MG63 (cell line): ENCODE measurements at regions not wholly inside any gene's neighbourhood (a gene's known extent, or its start where the extent isn't known, plus 50 kb on each side); places are given as distances from the start of the nearest gene placed in this dataset.
"Not testable (repeated sequence)": the region's sequence is repeated elsewhere in the genome, so short reads cannot be mapped to it uniquely, and the experiment has no call there.

ENCODE experiments used
- DNase-seq: peaks from one replicate; pipeline ENCODE4 v3.0.0-alpha.2; 2020
- H3K27me3 ChIP-seq: fragments of 250-450 bp; sonication (Bioruptor Pico); 2 replicates; pipeline ENCODE4 v1.5.1; 2020; ENCODE audit warnings: mild to moderate bottlenecking, moderate library complexity
- H3K36me3 ChIP-seq: fragments of 250-450 bp; sonication (Bioruptor Pico); 2 replicates; pipeline ENCODE4 v1.5.1; 2020; ENCODE audit warnings: mild to moderate bottlenecking, moderate library complexity
- H3K4me3 ChIP-seq: fragments of 250-450 bp; sonication (Bioruptor Pico); 2 replicates; pipeline ENCODE4 v1.5.1; 2020; ENCODE audit warnings: mild to moderate bottlenecking, moderate library complexity
- H3K9me3 ChIP-seq: fragments of 250-450 bp; sonication (Bioruptor Pico); 2 replicates; pipeline ENCODE4 v1.5.1; 2020; ENCODE audit warnings: mild to moderate bottlenecking, moderate library complexity

DNA sequence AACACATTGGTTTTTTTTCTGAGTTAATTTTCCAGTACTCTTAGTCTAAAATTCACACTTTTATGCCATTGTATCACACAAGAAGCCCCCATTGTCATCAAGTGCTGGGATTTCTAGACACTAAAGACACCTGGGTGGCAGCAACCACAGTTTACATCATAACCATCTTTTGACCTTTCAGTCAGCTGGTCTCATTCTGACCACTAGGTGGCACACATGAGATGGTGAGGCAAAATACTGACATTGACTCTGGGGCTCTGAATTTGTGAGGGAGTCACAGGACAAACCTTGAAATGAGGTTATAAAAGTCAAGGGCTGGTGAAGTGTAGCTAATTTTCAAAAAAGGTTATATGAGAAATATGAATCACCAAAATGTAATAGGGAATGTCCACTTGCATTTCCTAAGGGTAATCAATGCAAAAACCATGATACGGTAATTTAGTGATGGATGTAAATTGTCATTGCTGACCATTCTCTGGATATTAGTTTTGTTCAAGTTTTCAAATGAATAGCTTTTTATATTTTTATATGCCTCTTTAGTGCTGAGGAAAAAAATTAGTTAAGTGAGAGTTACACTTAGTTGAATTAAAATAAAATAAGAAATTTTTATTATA, 229.4 kb downstream of the DMAC1 start:
- no peaks in the 10 kb centered on the region for H3K9me3 ChIP-seq
- H3K36me3 ChIP-seq, result no peaks in the 10 kb centered on the region
- H3K27me3 ChIP-seq, result no peaks in the 10 kb centered on the region
- peak; percentile 4 for DNase-seq
- no peak overlapping the region for H3K4me3 ChIP-seq

DNA sequence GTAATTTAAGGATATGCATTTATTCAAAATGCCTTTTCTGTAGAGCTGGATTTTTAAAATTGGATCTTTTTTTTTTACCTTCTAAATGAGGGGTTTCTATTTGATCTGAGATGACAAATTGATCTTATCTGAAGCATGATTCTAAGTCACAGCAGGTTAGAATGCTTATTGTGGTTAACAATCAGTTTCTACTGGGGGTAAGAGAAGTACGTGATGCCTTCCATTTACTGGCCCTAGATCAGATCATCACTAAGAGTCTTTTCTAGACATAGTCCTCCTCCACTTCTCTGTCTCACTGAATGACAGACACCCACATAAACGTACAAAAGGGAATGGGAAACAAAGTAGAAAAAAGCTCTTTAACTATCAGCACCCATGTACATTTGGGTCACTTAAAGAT, 231.9 kb downstream of the DMAC1 start:
- Histone ChIP-seq H3K9me3 (no peaks in the 10 kb centered on the region), H3K27me3 (no peaks in the 10 kb centered on the region), H3K36me3 (no peaks in the 10 kb centered on the region), H3K4me3 (no peak overlapping the region)
- DNase-seq, result no peak

DNA sequence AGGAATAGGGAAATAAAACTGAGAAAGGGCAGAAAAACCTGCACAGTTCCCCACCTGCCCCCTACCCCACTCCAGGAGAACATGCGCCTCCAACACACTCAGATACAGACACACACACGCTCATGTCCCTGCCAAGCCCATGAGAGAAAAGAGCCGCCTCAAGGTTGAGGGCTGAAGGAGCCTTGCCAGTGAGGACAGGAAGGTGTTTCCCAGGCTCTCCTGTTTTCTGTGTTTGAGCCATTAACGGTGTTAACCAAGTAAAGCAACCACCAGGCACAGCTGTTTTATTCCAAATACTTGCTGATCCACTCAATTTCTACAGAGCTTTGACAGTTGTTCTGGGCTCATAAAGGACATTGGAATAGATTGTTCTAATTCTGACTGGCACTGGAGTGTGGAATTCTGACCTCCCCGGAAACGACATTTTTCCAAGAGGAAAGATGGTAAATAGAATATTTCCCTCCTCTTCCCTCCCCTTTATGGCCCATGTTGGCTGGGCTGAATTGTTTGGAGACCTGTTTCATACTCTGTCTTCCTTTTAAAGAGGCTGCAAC, 238.0 kb downstream of the DMAC1 start:
- no peaks in the 10 kb centered on the region for H3K9me3 ChIP-seq
- H3K4me3 ChIP-seq, result no peak overlapping the region
- no peaks in the 10 kb centered on the region for H3K27me3 ChIP-seq
- DNase-seq, result no peak
- no peaks in the 10 kb centered on the region for H3K36me3 ChIP-seq

DNA sequence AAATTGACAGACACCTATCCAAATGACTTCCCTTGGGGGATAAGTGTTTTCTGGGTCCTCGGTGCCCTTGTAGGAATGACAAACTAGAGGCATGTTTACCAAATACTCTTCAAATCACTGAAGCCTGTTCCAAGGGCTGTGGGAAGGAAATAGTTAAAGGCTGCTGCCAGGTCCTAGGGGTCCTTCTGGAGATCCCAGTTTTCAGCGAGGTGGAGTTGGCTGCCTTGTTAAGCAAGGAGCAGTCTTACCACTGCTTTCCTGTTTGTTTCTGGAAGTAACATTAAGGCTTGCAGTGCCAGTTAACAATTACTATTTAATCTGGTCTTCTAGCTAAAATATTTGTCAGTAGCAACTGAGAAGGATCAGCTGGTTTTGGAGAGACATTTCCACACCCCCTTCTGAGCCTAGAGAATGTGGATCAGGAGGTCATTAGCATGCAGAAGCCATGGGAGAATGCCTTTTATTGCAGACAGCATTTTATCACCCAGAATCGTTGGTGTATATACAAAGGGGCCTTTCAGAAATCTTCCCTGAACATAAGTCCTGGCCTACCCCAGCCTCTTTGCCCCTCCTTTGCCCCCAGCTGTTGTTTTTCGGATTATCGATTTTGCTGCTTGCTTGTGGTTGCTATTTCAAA, 238.8 kb downstream of the DMAC1 start:
- H3K27me3 ChIP-seq, result no peaks in the 10 kb centered on the region
- no peaks in the 10 kb centered on the region for H3K9me3 ChIP-seq
- H3K36me3 ChIP-seq, result no peaks in the 10 kb centered on the region
- no peak for DNase-seq
- no peak overlapping the region for H3K4me3 ChIP-seq

DNA sequence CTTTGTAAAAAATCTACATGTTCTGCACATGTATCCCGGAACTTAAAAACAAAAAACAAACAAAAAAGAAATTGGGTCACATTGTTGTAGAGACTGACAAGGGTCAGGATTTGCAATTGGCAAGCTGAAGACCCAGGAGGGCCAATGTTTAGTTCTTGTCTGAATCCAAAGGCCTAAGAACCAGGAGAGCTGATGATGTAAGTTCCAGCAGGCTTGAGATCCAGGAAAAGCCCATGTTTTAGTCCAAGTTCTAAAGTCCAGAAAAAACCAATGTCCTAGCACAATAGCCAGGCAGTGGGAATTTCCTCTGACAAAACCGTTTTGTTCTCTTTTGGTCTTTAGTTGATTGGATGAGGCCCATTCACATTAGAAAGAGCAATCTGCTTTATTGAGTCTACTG, 244.9 kb downstream of the DMAC1 start:
- no peak for DNase-seq
- Histone ChIP-seq H3K36me3 (no peaks in the 10 kb centered on the region), H3K4me3 (no peak overlapping the region), H3K27me3 (no peaks in the 10 kb centered on the region), H3K9me3 (no peaks in the 10 kb centered on the region)

DNA sequence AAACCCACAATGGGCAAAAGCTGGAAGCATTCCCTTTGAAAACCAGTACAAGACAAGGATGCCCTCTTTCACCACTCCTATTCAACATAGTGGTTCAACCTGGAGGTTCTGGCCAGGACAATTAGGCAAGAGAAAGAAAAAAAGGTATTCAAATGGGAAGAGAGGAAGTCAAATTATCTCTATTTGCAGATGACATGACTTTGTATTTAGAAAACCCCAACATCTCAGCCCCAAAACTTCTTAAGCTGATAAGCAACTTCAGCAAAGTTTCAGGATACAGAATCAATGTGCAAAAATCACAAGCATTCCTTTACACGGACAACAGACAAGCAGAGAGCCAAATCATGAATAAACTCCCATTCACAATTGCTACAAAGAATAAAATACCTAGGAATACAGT, 246.9 kb downstream of the DMAC1 start:
- H3K4me3 ChIP-seq, DNase-seq, H3K9me3 ChIP-seq, H3K27me3 ChIP-seq, H3K36me3 ChIP-seq: not testable (repeated sequence)

DNA sequence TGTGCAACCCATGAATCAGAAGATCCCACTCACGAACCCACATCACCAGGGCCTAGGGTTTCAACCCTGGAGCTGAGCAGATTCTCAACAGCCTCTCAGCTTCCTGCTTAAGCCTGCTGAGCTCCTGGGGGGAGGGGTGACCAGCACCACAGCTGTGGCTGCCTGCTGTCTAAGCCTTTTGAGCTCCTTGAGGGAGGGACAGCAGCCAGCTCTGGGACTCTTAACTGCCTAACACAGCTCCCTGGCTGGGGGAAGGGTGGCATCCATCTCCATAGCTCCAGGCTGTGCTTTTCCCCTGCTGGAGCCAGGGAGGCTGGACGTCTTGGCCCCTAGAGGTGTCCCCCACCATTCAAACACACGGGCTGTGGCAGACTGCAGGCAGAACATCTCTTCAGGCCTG, 250.3 kb downstream of the DMAC1 start:
- H3K9me3 ChIP-seq, result no peaks in the 10 kb centered on the region
- peak; percentile 0 for DNase-seq

DNA sequence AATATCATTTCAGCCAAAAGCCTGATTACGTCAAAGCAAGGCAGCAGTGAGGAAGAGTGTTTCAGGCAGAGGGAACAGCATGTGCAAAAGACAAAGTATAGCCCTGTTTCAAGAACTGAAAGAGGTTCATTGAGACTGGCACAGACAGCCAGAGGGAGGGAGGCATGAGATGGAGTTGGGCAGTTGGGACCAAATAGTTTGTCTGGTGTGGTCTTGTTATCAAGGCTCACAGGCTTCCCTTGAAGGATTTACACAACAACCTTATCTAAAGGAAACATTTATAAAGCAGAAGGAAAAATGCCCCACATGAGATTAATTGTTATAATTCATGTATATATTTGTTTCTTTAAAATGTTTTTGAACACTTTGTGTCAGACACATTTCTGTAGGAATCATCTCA, 253.3 kb downstream of the DMAC1 start:
- no peak for DNase-seq
- no peaks in the 10 kb centered on the region for H3K36me3 ChIP-seq
- H3K4me3 ChIP-seq, result no peak overlapping the region
- no peaks in the 10 kb centered on the region for H3K9me3 ChIP-seq
- H3K27me3 ChIP-seq, result no peaks in the 10 kb centered on the region

More for the DNA sequence above, 250.3 kb downstream of the DMAC1 start:
- no peaks in the 10 kb centered on the region for H3K27me3 ChIP-seq
- no peak overlapping the region for H3K4me3 ChIP-seq
- no peaks in the 10 kb centered on the region for H3K36me3 ChIP-seq

DNA sequence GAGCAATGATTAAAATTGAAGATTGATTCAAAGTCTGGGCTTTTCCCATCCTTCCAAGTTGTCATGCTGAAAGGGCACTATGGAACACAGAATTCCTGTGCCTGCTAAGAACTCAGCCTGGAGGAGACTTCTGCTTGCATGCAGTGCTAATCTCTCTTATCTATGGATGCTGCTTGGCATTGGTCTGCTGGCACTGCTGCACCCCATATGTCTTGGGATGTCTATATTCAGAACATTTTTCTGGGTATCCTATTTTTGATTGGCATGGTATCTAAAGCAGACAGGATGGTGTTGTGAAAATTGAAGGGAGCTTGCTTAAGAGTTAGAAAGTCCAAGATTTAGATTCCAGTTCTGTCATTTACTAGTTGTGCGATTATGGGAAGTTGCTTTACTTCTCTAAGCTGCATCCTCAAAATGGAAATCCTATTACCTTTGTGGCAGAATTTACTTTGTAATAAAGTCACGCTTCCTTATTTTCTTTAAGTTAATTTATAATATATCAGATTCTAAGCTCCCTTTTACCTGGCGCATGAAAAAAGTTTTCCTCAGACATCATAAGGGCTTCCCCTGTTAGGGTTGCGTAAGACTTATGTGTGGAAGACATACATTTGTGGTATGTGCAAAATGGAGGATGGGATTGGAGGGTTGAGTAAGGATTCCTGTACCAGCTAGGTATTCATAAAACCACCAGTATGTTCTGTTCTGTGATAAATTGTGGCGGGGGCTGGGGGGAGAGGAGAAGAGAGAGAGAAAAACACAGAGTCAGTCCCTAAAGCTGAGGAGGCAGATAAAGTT, 254.0 kb downstream of the DMAC1 start:
- Histone ChIP-seq H3K36me3 (no peaks in the 10 kb centered on the region), H3K27me3 (no peaks in the 10 kb centered on the region), H3K4me3 (no peak overlapping the region), H3K9me3 (no peaks in the 10 kb centered on the region)
- DNase-seq, result no peak

DNA sequence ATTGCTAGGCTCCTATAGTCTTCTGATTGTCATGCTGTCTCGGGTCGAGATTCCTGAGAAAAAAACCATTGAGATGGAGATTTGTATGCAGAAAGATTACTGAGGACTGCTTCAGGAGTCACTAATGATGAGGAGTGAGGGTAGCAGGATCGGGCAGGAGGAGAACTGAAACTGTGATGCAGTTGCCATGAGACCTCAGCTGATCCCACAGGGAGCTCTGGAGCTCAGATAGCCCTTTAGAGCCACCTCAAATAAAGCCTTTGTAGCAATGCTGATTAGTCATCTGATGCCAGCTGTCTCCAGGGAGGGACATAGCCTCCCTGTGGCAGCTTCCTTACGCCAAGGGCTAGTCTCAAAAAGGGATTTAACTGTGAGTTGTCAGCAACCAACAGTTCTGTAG, 256.9 kb downstream of the DMAC1 start:
- Histone ChIP-seq H3K9me3 (no peaks in the 10 kb centered on the region), H3K27me3 (no peaks in the 10 kb centered on the region), H3K36me3 (no peaks in the 10 kb centered on the region), H3K4me3 (no peak overlapping the region)
- no peak for DNase-seq

DNA sequence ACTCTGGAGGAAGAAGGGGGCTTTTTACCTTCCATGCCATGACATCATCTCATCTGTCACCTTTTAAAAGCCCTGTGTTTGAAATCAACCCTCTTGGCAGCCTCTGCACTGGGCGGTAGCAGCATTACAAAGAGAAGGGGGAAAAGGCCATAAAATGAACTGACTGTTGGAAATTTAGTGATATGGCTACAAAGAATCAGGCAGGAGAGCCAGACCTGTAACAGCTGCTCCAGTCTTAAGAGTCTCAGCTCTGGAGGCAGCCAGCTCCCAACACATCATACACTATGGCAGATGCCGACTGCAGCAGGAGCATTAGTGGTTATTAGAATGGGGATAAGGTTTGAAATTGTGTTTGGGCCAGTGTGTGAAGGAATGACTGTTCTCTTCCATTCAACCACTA, 257.5 kb downstream of the DMAC1 start:
- no peaks in the 10 kb centered on the region for H3K36me3 ChIP-seq
- H3K27me3 ChIP-seq, result no peaks in the 10 kb centered on the region
- no peak overlapping the region for H3K4me3 ChIP-seq
- no peak for DNase-seq
- no peaks in the 10 kb centered on the region for H3K9me3 ChIP-seq

DNA sequence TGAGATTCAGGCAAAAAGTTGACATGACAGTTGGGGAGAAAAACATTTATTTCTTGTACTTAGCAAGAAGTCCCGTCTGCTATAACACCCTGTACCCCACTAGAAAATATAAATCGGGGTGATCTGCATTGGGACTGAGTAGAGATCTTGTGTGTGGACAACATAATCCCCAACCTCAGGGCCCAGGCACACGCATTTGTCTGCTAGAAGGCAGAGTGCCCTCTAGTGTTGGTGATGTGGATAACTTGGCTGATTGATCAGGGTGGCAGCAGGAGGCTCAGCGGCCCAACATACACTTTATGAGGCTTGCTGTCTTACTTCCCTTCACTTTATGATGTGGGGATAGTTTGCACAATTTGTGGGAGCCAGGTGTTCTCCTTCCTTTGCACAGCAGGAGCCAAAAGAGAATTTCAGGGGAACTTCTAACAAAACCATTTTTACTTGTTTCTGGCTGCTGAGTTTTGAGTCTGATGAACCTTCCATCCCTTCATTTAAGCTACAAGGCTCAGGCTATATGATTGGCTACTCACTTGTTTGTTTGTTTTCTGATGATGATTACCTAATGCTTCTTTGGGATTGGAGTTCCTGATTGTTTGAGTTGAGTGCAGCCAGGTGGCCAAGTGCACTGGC, 263.2 kb downstream of the DMAC1 start:
- no peaks in the 10 kb centered on the region for H3K9me3 ChIP-seq
- no peaks in the 10 kb centered on the region for H3K27me3 ChIP-seq
- DNase-seq, result peak; percentile 10
- no peaks in the 10 kb centered on the region for H3K36me3 ChIP-seq
- no peak overlapping the region for H3K4me3 ChIP-seq

DNA sequence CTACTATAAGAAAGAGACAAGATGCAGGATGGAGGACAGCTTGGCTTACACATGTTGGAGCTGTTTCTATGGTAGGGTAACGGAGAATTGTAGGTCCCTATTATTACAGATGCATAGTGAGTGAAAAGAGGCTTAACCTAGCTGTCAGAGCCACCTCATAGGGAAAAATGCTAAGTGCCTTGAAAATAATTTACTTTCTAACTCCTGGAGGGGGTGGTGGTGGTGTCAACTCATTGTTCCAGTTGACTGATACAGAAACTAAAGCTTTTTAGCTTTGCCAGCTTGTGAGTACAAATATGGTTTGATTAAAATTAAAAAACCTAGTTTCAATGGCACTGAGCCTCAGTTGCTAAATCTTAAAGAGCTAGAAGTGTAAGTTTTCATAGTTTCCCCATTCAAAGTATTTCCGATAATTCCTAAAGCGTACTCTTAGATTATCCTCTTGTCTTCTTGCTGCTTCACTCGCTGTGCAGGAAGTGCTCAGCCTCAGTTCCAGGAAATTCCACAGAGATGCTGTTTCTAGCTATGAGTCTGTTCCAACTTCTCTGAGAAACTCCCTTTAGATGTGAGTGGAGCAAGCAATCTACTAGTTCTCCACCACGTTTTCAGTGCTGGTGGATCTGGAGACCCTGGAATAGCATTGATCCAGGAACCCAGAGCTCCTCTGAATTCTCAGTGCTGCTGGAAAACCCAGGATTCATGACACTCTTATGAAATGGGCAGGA, 265.2 kb downstream of the DMAC1 start:
- H3K9me3 ChIP-seq, result no peaks in the 10 kb centered on the region
- no peak overlapping the region for H3K4me3 ChIP-seq
- H3K27me3 ChIP-seq, result no peaks in the 10 kb centered on the region
- no peaks in the 10 kb centered on the region for H3K36me3 ChIP-seq
- DNase-seq, result no peak

DNA sequence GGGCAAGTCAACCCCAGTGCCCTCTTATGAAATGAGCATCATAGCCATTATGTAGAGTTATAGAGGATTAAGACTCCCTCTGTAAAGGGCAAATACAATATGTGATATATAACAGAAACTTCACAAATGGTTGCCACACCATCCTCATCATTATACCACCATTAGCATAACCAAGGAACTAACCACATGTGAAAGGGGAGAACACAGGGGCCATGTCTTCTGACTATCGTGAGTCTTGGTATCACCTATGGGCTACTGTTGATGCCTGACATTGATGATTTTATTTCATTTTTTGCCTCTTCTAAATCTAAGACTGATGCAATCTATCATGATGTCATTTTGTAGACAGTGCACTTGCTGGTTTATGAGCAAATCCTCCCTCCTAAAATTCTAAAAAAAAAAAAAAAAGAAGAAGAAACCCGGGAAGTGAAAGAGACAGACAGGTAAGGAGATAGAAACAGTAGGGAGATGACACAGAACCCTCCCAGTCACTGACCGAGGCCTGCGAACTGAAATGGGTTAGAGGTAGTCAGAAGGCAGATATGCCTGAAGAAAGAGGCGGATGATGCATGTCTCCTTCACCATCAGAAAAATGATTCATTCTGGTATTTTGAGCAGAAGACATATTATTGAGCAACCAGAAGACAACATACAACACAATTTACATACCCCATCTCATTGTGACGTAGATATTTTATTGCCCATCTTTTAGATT, 266.0 kb downstream of the DMAC1 start:
- Histone ChIP-seq H3K4me3 (no peak overlapping the region), H3K27me3 (no peaks in the 10 kb centered on the region), H3K9me3 (no peaks in the 10 kb centered on the region), H3K36me3 (no peaks in the 10 kb centered on the region)
- no peak for DNase-seq

DNA sequence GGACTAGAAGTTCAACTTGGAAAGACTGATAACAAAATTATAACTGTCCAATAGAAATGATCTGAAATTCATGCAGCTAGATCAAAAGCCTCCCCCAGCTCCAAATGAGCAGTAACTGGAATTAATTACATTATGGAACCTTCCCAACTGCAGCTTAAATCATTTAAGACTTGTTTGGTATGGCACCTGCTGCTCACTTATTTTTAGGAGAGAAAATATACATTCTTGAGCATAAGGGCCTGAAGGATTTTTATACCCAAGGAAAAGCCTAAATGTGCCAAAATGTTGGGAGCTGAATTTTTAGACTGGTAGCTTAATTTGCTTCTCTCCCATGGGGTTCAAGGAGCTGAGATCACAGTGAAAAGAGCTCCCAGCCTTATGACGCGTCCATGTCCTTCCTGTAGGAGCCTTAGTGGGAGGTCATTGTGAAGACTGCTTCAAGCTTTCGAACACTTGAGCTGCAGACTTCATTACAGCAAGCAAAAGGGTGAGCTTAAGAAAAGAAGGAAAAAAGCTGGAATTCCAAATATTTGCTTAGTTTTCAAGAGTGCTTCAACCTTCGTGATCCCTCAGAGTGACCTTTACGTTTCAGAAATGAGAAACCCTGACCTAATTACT, 276.0 kb downstream of the DMAC1 start:
- Histone ChIP-seq H3K4me3 (no peak overlapping the region), H3K36me3 (no peaks in the 10 kb centered on the region), H3K27me3 (no peaks in the 10 kb centered on the region), H3K9me3 (no peaks in the 10 kb centered on the region)
- DNase-seq, result no peak

DNA sequence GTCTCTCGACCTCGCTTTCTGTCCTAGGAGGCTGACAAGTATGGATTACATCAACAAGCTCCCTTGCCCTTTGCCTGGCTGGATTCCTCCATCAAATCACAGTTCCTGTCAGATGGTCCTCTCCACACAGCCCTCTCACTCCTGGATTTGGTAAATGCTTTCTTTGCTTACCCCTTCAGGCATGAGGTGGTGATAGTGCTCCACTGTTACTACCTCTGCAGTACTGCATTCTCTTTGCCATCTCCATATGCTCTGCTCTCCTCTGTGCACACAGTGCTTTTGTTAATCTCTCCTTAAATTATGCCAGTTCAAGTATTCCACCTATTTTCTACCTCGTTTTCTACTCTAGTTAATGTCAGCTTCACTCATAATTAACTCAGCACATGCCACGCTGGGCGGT, 279.2 kb downstream of the DMAC1 start:
- Histone ChIP-seq H3K27me3 (no peaks in the 10 kb centered on the region), H3K36me3 (no peaks in the 10 kb centered on the region), H3K9me3 (no peaks in the 10 kb centered on the region), H3K4me3 (no peak overlapping the region)
- DNase-seq, result no peak
